Heart left ventricle (tissue), 13 donors: ENCODE measurements at regions not wholly inside any gene's neighbourhood (a gene's known extent, or its start where the extent isn't known, plus 50 kb on each side); places are given as distances from the start of the nearest gene placed in this dataset.

Experiments
- POLR2A ChIP-seq, 2 donors: fragments of 450-650 bp; IDR thresholded peaks; one replicate each; pipeline ENCODE4 v1.6.1; 2017; ENCODE audit warnings: antibody characterized with exemption in 2 of 2, mild to moderate bottlenecking in 2 of 2, moderate library complexity in 2 of 2
- TF ChIP-seq, protein P1 (sequence below), 12 donors: fragments of 200-600 bp; sonication (generic) in 4 of 12; IDR thresholded peaks; one replicate each; pipeline versions ENCODE4 v1.5.0 to v1.8.0; 2018 to 2022; ENCODE audit warnings: antibody characterized with exemption in 12 of 12, mild to moderate bottlenecking in 5 of 12
- donor health status: ischemic (EF 13 %, LVEDD 7.1; RV severe dilation, severe dysfunction).
- donor health status: DM: no; HTN: yes; CAD: no.
- donor health status: DM: no; HTN: no; CAD: no.
- donor health status: ischemic (EF 25% LVEDD 6.9; RV normal size, moderate dysfunction).
- donor health status: ischemic (EF 25% LVEDD 5.7; RV mildly dilated, moderate dysfunction).
- donor health status: ischemic (EF 35%, LVEDD 5.7; RV mildly dilated, moderate dysfunction).
- donor health status: nonischemic (EF 11% LVEDD 7.7; RV severe dilation, severe dysfunction).
- donor health status: DM: yes; HTN: yes; CAD: no.
- donor health status: PGD.
- donor health status: ischemic (EF 29% LVEDD 5.4; RV normal size, mild dysfunction).
- donor health status: nonischemic (EF 23%, LVEDD 6.1; RV moderate dilation, normal function).

DNA sequence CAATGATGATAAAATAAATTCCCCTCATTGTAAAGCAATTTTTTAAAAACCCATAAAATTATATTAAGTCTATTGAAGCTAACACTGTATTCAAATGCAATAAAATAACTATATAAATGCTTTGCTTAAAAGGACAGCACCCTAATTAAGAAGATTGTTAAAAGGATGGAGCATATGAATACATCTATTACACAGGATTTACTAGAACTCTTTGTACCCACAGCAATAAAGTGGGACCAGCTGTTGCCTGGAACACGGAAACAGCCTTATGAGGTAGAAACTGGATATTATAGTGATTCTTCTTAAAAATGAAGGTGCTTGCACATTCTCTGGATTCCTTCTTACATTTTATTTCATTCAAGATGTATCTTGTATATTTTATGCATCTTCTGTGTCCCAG lies 298.7 kb upstream of the KLF3 start:
- TF ChIP-seq POLR2A (IDR thresholded peaks at IDR 0.05): no peak
- TF ChIP-seq, protein P1, sequence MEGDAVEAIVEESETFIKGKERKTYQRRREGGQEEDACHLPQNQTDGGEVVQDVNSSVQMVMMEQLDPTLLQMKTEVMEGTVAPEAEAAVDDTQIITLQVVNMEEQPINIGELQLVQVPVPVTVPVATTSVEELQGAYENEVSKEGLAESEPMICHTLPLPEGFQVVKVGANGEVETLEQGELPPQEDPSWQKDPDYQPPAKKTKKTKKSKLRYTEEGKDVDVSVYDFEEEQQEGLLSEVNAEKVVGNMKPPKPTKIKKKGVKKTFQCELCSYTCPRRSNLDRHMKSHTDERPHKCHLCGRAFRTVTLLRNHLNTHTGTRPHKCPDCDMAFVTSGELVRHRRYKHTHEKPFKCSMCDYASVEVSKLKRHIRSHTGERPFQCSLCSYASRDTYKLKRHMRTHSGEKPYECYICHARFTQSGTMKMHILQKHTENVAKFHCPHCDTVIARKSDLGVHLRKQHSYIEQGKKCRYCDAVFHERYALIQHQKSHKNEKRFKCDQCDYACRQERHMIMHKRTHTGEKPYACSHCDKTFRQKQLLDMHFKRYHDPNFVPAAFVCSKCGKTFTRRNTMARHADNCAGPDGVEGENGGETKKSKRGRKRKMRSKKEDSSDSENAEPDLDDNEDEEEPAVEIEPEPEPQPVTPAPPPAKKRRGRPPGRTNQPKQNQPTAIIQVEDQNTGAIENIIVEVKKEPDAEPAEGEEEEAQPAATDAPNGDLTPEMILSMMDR (IDR thresholded peaks at IDR 0.05): no peak
